Activated naive CD8-positive, alpha-beta T cell treated with anti-CD3 and anti-CD28 coated beads, Interleukin-2, amount 50 U/mL, for 24 hours (primary cell): ENCODE measurements at regions not wholly inside any gene's neighbourhood (a gene's known extent, or its start where the extent isn't known, plus 50 kb on each side); places are given as distances from the start of the nearest gene placed in this dataset.

ENCODE experiments used
- ATAC-seq: fragments of 150-1000 bp; cut with Tn5 transposase; one replicate; pipeline ENCODE4 v1.10.0; 2021
- DNase-seq: peaks from one replicate; pipeline ENCODE4 v3.0.0; 2021
- H3K27ac Mint-ChIP-seq: one replicate; pipeline ENCODE4 v1.8.0; 2021; ENCODE audit warnings: mild to moderate bottlenecking, mixed read lengths
- H3K27me3 Mint-ChIP-seq: one replicate; pipeline ENCODE4 v1.8.0; 2021; ENCODE audit warnings: mixed read lengths
- H3K36me3 Mint-ChIP-seq: one replicate; pipeline ENCODE4 v1.8.0; 2021; ENCODE audit warnings: low read depth, mixed read lengths
- H3K4me1 Mint-ChIP-seq: one replicate; pipeline ENCODE4 v1.8.0; 2021; ENCODE audit warnings: mixed read lengths
- H3K4me3 Mint-ChIP-seq: one replicate; pipeline ENCODE4 v1.8.0; 2021; ENCODE audit warnings: mild to moderate bottlenecking, moderate library complexity, mixed read lengths
- H3K9me3 Mint-ChIP-seq: one replicate; pipeline ENCODE4 v1.8.0; 2021; ENCODE audit warnings: mixed read lengths

DNA sequence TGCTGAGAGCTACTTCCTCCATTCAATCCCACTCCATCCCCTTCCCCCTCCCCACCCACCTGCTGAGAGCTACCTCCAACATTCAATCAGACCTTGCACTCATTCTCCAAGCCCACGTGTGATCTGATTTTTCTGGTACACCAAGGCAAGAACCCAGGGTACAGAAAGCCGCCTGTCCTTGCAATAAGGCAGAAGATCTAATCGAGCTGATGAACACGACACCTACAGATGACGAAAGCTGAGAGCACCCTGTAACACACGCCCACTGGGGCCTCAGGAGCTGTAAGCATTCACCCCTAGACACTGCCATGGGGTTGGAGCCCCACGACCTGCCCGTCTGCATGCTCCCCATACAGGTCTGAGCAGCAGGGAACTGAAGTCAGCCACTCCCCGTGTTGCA lies 58.3 kb downstream of the TRIML1 start:
- Mint-ChIP-seq H3K9me3 (peaks cover 10% of the 10 kb centered on the region), H3K27me3 (no peaks in the 10 kb centered on the region), H3K27ac (no peak overlapping the region), H3K4me3 (no peak overlapping the region), H3K36me3 (no peaks in the 10 kb centered on the region), H3K4me1 (no peaks in the 10 kb centered on the region)
- ATAC-seq (no peak), DNase-seq (no peak)

DNA sequence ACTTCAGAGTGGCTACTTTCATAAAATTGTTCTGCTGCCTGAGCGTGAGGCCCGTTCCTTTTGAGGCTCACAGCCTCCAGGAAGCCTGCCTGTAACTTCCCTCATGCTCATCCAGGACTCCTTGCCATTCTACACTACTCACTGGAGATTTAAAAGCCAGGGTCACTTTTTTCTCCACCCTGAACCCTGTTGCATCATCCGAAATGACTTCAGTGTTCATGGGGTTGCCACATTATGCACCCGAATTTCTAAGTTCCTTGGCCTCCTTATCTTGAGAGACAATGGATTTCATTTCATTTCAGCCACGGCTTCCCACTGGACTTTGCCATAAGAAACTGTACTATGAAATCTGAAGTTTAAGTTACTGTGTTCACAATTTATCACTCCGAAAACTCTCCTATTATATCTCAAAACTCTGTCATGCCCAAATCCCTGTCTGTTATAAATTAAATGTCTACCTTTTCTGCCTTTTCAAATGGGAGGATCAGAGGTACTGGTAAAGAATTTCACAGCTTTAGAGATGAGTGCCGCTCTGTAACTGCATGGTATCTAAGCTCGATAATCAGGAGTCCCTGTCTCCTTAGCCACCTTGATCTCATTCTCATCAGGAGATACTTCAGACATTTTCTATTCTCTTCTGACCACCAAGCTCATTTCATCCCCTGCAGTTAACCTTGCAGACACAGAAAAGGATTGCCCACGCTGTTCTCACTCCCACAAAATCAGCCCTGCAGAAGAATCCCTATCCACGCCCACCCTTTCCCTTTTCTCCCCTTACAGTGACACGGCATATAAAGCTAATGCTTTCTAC lies 59.9 kb downstream of the TRIML1 start:
- no peak overlapping the region for H3K4me3 Mint-ChIP-seq
- peaks cover 10% of the 10 kb centered on the region for H3K9me3 Mint-ChIP-seq
- ATAC-seq (no peak), DNase-seq (no peak)
- H3K27ac Mint-ChIP-seq: no peak overlapping the region
- H3K36me3 Mint-ChIP-seq: no peaks in the 10 kb centered on the region
- no peaks in the 10 kb centered on the region for H3K4me1 Mint-ChIP-seq
- no peaks in the 10 kb centered on the region for H3K27me3 Mint-ChIP-seq

GRCh38 chr4:188201851-188202250 lies 62.6 kb downstream of the TRIML1 start:
- peaks cover 2% of the 10 kb centered on the region for H3K27me3 Mint-ChIP-seq
- no peaks in the 10 kb centered on the region for H3K36me3 Mint-ChIP-seq
- no peak for ATAC-seq
- no peak overlapping the region for H3K4me3 Mint-ChIP-seq
- no peak for DNase-seq
- peaks cover 24% of the 10 kb centered on the region for H3K9me3 Mint-ChIP-seq
- no peak overlapping the region for H3K27ac Mint-ChIP-seq
- no peaks in the 10 kb centered on the region for H3K4me1 Mint-ChIP-seq

DNA sequence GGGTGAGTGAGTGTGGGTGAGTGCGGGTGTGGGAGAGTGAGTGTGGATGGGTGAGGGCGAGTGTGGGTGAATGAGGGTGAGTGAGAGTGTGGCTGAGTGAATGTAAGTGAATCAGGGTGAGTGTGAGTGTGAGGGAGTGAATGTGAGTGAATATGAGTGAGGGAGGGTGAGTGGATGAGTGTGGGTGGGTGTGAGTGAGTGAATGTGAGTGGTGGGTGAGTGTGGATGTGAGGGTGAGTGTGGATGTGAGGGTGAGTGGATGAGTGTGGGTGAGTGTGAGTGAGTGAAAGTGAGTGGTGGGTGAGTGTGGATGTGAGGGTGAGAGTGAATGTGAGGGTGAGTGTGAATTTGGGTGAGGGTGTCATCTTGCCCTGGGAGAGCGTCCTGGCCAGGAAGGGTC lies 67.5 kb downstream of the TRIML1 start:
- Mint-ChIP-seq H3K9me3 (peaks cover 34% of the 10 kb centered on the region), H3K4me3 (no peak overlapping the region), H3K27ac (no peak overlapping the region), H3K27me3 (peaks cover 3% of the 10 kb centered on the region), H3K4me1 (no peaks in the 10 kb centered on the region), H3K36me3 (no peaks in the 10 kb centered on the region)
- DNase-seq: no peak
- no peak for ATAC-seq

- no peak for ATAC-seq
Observed at GRCh38 chr4:188214861-188215260, 75.6 kb downstream of the TRIML1 start.

GRCh38 chr4:188218392-188218791 lies 79.2 kb downstream of the TRIML1 start:
- Mint-ChIP-seq H3K4me1 (no peaks in the 10 kb centered on the region), H3K27me3 (no peaks in the 10 kb centered on the region), H3K4me3 (no peak overlapping the region), H3K36me3 (no peaks in the 10 kb centered on the region), H3K9me3 (no peaks in the 10 kb centered on the region), H3K27ac (no peak overlapping the region)
- ATAC-seq (no peak), DNase-seq (no peak)

More at GRCh38 chr4:188214861-188215260, 75.6 kb downstream of the TRIML1 start:
- H3K4me3 Mint-ChIP-seq: no peak overlapping the region
- no peaks in the 10 kb centered on the region for H3K4me1 Mint-ChIP-seq
- H3K27me3 Mint-ChIP-seq: no peaks in the 10 kb centered on the region
- no peak overlapping the region for H3K27ac Mint-ChIP-seq
- H3K36me3 Mint-ChIP-seq: no peaks in the 10 kb centered on the region
- peaks cover 4% of the 10 kb centered on the region for H3K9me3 Mint-ChIP-seq
- no peak for DNase-seq

DNA sequence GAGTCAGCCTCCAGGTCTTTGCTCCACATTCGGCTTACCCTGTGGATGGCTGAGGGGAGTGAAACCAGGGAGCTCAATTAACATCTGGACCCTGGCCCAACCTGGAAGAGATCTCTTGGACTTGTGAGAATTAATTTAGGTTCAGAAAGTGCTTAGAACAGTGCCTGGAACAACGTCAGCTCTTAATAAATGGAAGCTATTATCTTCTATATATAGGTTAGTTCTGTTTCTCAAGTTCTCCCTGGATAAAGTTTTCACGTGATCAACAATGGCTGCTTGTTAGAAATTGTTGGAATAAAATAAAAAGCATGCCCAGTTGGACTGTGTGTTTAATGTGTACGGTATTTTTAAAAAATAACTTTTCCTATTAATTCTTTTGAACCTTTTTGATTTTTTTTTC lies 80.8 kb downstream of the TRIML1 start:
- Mint-ChIP-seq H3K27me3 (no peaks in the 10 kb centered on the region), H3K9me3 (no peaks in the 10 kb centered on the region), H3K4me3 (no peak overlapping the region), H3K36me3 (no peaks in the 10 kb centered on the region), H3K4me1 (no peaks in the 10 kb centered on the region), H3K27ac (no peak overlapping the region)
- ATAC-seq: no peak
- no peak for DNase-seq

DNA sequence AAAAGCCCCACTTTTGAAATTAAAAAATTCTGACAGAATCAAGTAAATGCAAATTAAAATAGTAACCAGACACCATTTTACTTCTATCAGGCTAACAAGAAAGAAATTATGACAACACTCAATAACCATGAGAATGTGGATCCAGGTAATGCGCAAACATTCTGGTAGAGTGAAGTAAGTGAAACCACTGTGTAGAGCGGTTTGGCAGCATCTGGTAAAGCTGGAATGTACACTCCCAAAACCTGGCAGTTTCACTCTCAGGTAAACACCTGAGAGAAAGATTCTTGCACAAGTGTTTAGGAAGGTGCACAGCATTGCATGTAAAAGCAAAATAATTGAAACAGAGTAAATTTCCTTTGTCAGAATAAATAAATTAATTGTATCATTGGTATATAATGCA lies 81.8 kb downstream of the TRIML1 start:
- no peaks in the 10 kb centered on the region for H3K36me3 Mint-ChIP-seq
- no peaks in the 10 kb centered on the region for H3K27me3 Mint-ChIP-seq
- H3K4me1 Mint-ChIP-seq: no peaks in the 10 kb centered on the region
- no peak overlapping the region for H3K4me3 Mint-ChIP-seq
- H3K27ac Mint-ChIP-seq: no peak overlapping the region
- DNase-seq: no peak
- peaks cover 4% of the 10 kb centered on the region for H3K9me3 Mint-ChIP-seq
- ATAC-seq: no peak

DNA sequence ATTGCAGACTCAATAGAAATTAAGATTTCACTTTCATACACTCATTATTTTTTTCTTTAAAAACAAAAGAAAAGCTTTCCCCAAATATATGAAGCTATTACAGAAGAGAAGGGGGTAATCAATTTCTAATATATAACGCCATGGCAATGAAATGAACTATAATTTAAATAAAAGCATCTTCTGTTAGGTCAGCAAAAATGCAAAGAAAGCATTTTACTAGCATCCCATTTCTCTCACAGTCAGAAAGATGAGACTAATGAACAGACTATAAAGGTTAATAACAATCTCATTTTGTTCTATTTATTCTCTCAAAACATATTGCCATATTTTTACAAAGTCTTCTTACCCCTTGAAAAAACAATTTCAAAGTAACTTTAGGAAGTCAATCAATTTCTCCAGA lies 89.0 kb downstream of the TRIML1 start:
- Mint-ChIP-seq H3K9me3 (peaks cover 10% of the 10 kb centered on the region), H3K4me3 (no peak overlapping the region), H3K4me1 (no peaks in the 10 kb centered on the region), H3K27me3 (no peaks in the 10 kb centered on the region), H3K36me3 (no peaks in the 10 kb centered on the region), H3K27ac (no peak overlapping the region)
- DNase-seq (no peak), ATAC-seq (no peak)

GRCh38 chr4:188232428-188232827 lies 93.2 kb downstream of the TRIML1 start:
- Mint-ChIP-seq H3K27me3 (no peaks in the 10 kb centered on the region), H3K4me3 (no peak overlapping the region), H3K27ac (no peak overlapping the region), H3K4me1 (no peaks in the 10 kb centered on the region), H3K9me3 (peaks cover 1% of the 10 kb centered on the region), H3K36me3 (no peaks in the 10 kb centered on the region)
- ATAC-seq (no peak), DNase-seq (no peak)

DNA sequence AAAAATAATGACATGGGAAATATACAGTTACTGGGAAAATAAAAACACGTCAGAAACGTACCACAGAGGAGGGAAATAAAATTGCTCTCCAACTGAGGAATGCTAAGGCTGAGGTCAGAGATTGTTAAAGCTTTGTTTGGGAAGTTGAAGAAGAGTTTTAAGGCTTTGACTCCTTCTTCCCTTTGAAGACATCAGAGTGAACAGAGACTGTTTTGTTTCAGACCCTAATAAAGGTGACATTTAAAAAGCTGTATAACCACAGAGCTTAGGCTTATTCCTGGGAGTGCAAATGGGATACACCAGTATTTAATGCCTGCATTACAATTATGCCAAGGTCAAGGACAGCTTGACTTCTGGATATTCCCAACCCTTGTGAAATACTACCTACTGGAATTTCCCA lies 102.8 kb downstream of the TRIML1 start:
- Mint-ChIP-seq H3K4me1 (no peaks in the 10 kb centered on the region), H3K27me3 (no peaks in the 10 kb centered on the region), H3K27ac (no peak overlapping the region), H3K36me3 (no peaks in the 10 kb centered on the region), H3K9me3 (peaks cover 12% of the 10 kb centered on the region), H3K4me3 (no peak overlapping the region)
- ATAC-seq: no peak
- DNase-seq: no peak

DNA sequence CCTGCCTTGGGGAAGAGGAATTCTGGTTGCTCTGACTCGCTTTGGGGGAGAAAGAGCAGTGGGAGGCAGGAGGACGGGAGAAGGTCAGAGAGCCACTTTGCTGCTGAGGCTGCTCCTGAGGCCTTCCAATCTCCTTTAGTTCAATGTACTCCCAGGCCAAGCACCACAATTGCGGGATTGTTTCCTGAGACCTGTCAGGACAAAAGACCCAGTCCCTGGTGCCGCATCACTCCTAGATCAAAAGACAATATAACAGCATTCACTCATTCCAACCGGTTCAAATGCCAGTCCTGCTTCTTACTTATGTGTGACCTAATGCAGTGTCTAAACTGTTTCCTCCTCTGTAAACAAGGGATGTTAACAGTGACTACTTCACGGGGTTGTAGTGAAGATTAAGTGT lies 106.4 kb downstream of the TRIML1 start:
- Mint-ChIP-seq H3K4me1 (no peaks in the 10 kb centered on the region), H3K4me3 (no peak overlapping the region), H3K36me3 (no peaks in the 10 kb centered on the region), H3K27ac (no peak overlapping the region), H3K27me3 (no peaks in the 10 kb centered on the region), H3K9me3 (peaks cover 3% of the 10 kb centered on the region)
- DNase-seq: no peak
- no peak for ATAC-seq

GRCh38 chr4:188246488-188246887 lies 107.2 kb downstream of the TRIML1 start:
- no peaks in the 10 kb centered on the region for H3K4me1 Mint-ChIP-seq
- H3K9me3 Mint-ChIP-seq: peaks cover 3% of the 10 kb centered on the region

DNA sequence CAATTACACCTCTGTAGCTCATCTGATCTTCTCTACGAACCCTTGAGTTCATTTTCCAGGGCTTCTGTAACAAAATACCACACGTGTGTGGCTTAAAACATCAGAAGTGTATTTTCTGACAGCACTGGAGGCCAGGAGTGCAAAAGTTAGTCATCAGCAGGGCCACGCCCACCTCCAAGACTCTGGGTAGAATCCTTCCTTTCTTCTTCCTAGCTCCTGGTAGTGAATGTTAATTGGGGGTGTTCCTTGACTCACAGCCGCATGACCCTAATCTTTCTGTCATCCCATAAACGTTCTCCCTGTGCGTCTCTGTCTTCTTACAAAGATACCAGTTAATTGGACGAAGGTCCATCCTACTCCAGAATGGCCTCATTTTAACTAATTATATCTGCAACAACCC lies 115.0 kb downstream of the TRIML1 start:
- Mint-ChIP-seq H3K36me3 (no peaks in the 10 kb centered on the region), H3K27ac (no peak overlapping the region), H3K9me3 (peaks cover 4% of the 10 kb centered on the region), H3K27me3 (no peaks in the 10 kb centered on the region), H3K4me1 (no peaks in the 10 kb centered on the region), H3K4me3 (no peak overlapping the region)
- no peak for DNase-seq
- ATAC-seq: no peak

More at GRCh38 chr4:188246488-188246887, 107.2 kb downstream of the TRIML1 start:
- no peaks in the 10 kb centered on the region for H3K36me3 Mint-ChIP-seq
- H3K27ac Mint-ChIP-seq: no peak overlapping the region
- no peak for ATAC-seq
- H3K27me3 Mint-ChIP-seq: no peaks in the 10 kb centered on the region
- no peak overlapping the region for H3K4me3 Mint-ChIP-seq
- no peak for DNase-seq

GRCh38 chr4:188262464-188262863 lies 123.2 kb downstream of the TRIML1 start:
- DNase-seq (no peak), ATAC-seq (no peak)
- Mint-ChIP-seq H3K4me3 (no peak overlapping the region), H3K36me3 (no peaks in the 10 kb centered on the region), H3K27ac (no peak overlapping the region), H3K4me1 (no peaks in the 10 kb centered on the region), H3K9me3 (no peaks in the 10 kb centered on the region), H3K27me3 (no peaks in the 10 kb centered on the region)

DNA sequence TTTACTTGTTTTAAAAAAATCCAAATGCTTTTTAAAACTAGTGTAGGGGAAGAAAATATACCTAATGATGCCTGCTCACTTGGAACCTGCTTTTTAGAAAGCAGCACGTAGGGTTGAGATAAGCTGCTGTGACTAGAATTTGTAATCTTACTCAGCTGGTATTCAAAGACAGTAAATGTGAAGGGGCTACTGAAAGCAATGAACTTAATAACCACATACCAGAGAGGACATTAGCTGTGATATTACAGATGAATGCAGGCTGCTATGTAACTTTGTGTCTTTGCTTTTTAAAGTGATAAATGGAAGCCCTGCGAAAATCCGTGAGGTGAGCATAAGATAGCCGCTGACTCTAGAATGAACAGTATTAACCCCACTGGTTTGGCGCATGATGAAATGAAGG lies 124.1 kb downstream of the TRIML1 start:
- Mint-ChIP-seq H3K4me1 (no peaks in the 10 kb centered on the region), H3K4me3 (no peak overlapping the region), H3K9me3 (peaks cover 3% of the 10 kb centered on the region), H3K36me3 (no peaks in the 10 kb centered on the region), H3K27ac (no peak overlapping the region), H3K27me3 (no peaks in the 10 kb centered on the region)
- no peak for ATAC-seq
- DNase-seq: no peak
